Sciatic nerve (tissue), 2 donors: ENCODE measurements at regions not wholly inside any gene's neighbourhood (a gene's known extent, or its start where the extent isn't known, plus 50 kb on each side); places are given as distances from the start of the nearest gene placed in this dataset.
"Not testable (repeated sequence)": the region's sequence is repeated elsewhere in the genome, so short reads cannot be mapped to it uniquely, and the experiment has no call there.

Experiments used
- ATAC-seq: fragments of 200-7000 bp; cut with Tn5 transposase; one replicate; pipeline ENCODE4 v1.9.1; 2020; ENCODE audit warnings: mild to moderate bottlenecking, moderate library complexity
- DNase-seq: peaks from one replicate; pipeline ENCODE4 v3.0.0-alpha.2; 2020; ENCODE audit warnings: low spot score
- intact Hi-C: fragments of 100-400 bp; cut with DNase I; formaldehyde crosslinking; loops from one replicate; pipeline ENCODE4 v1.14.2; 2022
- donor health status: DM: no; HTN: no; CAD: no.
- donor health status: DM: no; HTN: no; CAD: no.

DNA sequence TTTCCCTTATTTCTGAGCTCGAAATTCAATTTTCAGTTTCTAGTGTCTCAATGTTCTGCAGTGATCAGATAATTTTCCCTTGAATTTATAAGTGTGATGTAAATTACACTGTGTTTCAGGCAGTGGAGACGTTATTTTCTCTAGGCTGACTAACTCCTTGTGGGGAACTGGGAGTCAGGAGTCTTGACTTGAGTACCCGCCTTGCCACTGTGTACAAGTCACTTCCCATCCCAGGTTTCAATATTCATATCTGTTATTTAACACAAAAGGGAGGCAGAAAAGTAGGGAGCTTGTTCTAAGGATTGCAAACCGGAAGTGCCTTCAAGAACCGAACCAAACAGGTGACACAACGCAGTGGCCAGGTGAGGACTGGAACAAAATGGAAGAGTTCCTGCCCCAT, 196.5 kb downstream of the MEX3B start:
- ATAC-seq (no peak), DNase-seq (no peak)
- intact Hi-C loops = no loop called here

GRCh38 chr15:81848701-81849100, 197.1 kb downstream of the MEX3B start:
- intact Hi-C loops = no loop called here
- ATAC-seq = no peak
- DNase-seq = no peak

DNA sequence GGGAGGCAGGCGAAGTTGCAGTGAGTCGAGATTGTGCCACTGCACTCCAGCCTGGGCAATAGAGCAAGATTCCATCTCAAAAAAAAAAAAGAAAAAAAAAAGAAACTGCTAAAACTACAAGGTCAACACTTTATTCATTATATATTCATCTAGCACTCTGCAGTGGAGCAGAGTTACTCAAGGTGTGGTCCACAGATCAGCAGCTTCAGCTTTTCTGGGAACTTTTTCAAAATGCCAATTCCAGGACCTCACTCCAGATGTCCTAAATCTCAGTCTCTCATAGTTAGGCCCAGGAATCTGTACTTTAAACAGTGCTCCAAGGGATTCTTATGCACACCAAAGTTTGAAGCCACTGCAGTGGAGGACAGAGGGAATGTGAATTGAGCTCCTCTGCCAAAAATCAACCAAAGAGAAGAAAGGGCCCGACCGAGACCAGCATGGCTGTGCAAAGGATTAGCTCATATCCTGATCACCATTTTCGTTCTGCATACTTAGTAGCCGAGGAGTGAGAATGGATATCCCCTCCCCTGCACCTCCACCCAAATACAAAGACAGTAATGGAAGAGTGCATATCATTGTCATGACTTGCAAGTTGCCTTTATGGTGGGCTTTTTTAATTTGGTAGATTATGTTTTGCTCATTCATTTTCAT, 201.9 kb downstream of the MEX3B start:
- intact Hi-C loops = no loop called here
- ATAC-seq (no peak), DNase-seq (no peak)

DNA sequence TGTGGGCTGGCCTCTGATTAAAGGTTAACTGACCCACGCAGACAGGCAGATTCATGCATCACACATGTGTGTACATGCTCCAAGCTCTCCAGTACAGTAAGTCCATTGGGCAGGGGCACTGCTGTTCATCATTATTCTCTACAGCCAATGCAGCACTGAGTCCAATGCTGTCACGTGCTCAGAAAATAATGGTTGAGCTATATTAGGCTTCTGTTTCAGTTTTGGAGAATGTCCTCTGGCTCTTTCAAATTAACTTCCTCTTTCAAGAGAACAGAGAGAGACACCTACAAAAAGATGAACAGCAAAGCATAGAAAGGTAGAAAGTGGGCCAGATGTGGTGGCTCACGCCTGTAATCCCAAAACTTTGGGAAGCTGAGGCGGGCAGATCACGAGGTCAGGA, 202.6 kb downstream of the MEX3B start:
- intact Hi-C loops = no loop called here
- ATAC-seq (no peak), DNase-seq (no peak)

DNA sequence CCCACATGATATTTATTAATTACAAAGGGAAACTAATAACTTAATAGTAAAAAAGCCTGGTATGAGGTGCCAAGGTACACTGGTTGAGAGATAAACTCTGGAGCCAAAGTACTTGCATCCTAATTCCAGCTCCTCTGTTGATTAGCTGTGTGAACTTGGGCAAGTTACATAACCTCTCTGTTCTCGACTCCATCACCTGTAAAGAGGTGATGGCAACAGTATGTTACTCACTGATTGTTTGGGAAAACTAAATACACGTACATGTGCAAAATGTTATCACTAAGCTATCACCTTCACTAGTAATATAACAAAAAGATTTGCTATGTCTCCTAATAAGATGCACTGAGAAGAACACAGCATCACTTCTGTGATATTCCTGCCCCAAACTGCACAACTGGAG, 206.4 kb downstream of the MEX3B start:
- DNase-seq = no peak
- ATAC-seq = no peak
- intact Hi-C loops = no loop called here

- ATAC-seq (no peak), DNase-seq (no peak)
- intact Hi-C loops = no loop called here
These were observed 210.1 kb downstream of the MEX3B start for GRCh38 chr15:81835731-81836130.

DNA sequence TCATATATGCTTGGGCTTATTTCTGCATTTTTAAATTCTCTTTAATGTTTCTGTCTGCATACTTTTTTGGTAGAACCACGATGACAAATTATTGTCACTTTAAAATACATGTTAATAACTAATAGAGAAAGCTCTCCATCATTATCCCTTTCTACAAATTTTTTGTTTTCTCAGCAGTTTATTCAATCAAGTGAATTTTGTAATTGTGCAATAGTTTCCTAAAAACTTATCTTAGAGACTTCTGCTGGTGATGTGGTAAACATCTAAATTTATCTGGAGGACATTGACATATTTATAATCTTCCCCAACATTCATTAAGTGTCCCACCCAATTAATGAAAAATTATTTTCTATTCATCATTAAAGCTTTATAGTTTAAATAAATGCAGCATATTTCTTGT, 215.3 kb downstream of the MEX3B start:
- DNase-seq (no peak), ATAC-seq (no peak)
- intact Hi-C loops = no loop called here

DNA sequence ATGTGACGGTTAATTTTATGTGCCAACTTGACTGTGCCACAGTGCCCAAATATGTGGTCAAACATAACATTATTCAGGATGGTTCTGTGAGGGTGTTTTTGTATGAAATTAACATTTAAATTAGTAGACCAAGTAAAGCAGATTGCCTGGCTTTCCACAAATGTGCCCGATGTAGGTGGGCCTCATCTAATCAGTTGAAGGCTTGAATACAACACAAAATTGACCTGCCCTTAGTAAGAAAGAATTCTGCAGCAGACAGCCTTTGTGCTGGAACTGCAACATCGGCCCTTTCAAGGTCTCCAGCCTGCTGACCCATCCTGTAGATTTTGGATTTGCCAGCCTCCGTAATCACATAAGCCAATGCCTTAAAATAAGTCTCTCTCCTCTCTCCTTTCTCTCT, 215.9 kb downstream of the MEX3B start:
- DNase-seq (no peak), ATAC-seq (no peak)
- intact Hi-C loops = no loop called here

DNA sequence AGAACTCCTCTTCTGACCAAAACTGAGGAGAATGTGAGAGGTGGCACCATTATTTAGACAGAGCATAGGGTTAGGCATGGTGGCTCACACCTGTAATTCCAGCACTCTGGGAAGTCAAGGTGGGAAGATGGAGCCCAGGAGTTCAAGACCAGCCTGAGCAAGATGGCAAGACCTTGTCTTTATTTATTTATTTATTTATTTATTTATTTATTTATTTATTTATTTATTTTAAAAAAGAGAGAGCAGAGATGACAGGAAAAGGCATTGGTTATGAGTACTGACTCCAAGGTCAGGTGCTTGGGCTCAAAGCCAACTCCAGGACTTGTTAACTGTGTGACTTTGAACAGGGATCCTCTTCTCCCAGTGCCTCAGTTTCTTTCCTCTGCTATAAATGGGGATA, 217.7 kb downstream of the MEX3B start:
- no peak for ATAC-seq
- intact Hi-C loops = no loop called here
- DNase-seq = no peak

DNA sequence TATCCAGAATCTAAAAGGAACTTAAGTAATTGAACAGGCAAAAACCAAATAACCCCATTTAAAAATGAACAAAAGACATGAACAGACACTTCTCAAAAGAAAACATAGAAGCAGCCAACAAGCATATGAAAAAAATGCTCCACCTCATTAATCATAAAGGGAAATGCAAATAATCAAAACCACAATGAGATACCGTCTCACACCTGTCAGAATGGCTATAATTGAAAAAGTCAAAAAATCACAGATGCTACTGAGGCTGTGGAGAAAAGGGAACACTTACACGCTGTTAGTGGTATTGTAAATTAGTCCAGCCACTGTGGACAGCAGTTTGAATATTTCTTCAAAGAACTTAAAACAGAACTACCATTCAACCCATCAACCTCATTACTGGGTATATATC, 220.7 kb downstream of the MEX3B start:
- DNase-seq (no peak), ATAC-seq (no peak)
- intact Hi-C loops = no loop called here

DNA sequence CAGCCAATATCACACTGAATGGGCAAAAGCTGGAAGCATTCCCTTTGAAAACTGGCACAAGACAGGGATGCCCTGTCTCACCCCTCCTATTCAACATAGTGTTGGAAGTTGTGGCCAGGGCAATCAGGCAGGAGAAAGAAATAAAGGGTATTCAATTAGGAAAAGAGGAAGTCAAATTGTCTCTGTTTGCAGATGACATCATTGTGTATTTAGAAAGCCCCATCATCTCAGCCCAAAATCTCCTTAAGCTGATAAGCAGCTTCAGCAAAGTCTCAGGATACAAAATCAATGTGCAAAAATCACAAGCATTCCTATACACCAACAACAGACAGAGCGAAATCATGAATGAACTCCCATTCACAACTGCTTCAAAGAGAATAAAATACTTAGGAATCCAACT, 223.2 kb downstream of the MEX3B start:
- ATAC-seq, DNase-seq, intact Hi-C loops: not testable (repeated sequence)

DNA sequence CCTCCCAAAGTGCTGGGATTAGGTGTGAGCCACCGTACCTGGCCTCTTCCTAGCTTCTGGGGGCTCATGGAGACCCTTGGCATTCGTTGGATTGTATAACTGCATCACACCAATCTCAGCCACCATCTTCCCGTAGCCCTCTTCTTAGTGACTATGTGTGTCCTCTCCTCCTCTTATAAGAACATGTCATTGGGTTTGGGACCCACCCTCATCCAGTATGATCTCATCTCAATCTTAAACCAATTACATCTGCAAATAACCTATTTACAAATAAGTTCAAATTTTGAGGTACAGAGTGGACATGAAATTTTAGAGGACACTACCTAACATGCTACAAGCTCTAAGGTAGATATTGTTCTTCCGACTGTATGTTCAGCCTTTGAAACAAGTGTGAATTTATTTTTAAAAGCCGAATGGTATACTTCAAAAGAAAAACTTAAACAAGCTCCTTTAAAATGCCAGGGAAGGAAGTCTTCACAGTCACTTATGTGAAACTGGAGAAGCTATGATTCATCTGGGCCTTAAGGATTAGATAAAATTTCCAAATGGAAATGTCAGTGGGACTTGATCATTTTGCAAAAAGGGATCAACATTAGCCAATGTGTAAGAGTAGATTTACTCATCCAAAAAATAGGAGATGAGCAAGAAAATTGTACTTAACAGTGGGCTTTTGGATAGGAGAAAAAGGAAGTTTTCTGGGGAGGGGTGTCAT, 225.7 kb downstream of the MEX3B start:
- DNase-seq (no peak), ATAC-seq (no peak)
- intact Hi-C loops = no loop called here

- DNase-seq = no peak
- intact Hi-C loops = no loop called here
These were observed 230.8 kb downstream of the MEX3B start for GRCh38 chr15:81814882-81815455.

DNA sequence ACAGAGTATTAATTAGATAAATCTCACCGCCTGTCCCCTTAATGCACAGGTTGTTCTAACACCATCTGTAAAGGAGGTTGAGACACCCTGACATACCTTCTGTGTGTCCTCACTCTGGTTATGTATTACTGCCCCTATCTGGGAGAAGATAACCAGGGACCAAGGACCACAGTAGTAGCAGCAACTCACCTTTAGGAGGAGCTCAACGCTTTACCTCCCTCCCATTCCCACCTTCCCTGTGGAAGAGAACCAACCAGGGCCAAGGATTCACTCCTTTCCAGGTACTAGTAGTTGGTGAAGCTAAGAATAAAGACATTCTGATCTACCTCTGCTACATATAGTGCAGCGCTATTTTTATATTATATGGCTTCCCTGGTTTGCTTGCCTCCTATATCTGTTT, 232.6 kb downstream of the MEX3B start:
- no peak for DNase-seq
- intact Hi-C loops = no loop called here
- no peak for ATAC-seq

More at GRCh38 chr15:81814882-81815455, 230.8 kb downstream of the MEX3B start:
- no peak for ATAC-seq

DNA sequence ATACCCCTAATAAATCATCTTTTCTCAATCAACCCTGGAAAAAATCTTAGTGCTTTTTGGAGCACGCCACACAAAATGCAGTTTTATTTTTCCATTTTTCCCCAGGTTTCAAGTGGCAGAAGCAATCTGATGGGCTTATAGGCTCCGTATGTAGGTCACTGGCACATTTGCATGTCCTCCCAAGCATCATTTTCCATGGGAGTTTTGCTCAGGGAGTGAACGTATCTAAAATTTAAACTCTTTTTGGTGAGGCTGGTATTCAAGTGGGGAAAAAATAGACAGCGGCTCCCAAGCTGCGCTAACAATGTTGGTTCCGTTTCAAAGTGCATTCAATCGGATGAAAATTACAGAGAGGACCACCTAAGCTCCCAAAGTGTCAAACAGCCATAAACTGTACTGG, 233.4 kb downstream of the MEX3B start:
- ATAC-seq (no peak), DNase-seq (no peak)
- intact Hi-C loops = no loop called here

- DNase-seq (no peak), ATAC-seq (no peak)
- intact Hi-C loops = no loop called here
These were observed 234.1 kb downstream of the MEX3B start for GRCh38 chr15:81811736-81812135.

DNA sequence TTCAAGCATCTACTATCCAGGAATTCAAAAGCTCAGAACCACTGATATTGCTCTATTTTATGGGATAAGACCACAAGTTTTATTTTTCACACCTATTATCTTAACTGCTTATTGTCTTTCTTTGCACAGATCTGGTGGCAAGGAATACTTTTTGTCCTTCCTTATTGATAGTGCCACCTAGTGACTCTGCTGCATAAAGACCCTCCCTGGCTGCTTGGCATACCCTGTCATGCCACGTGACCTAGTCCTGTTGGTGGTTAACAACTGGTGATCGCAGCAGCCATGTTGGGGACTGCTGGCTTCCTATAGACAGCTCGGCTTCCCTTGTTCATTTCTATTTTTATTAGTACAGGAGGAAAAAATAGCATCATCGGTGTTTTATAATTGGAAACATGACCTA, 236.3 kb downstream of the MEX3B start:
- intact Hi-C loops = no loop called here
- DNase-seq (no peak), ATAC-seq (no peak)

DNA sequence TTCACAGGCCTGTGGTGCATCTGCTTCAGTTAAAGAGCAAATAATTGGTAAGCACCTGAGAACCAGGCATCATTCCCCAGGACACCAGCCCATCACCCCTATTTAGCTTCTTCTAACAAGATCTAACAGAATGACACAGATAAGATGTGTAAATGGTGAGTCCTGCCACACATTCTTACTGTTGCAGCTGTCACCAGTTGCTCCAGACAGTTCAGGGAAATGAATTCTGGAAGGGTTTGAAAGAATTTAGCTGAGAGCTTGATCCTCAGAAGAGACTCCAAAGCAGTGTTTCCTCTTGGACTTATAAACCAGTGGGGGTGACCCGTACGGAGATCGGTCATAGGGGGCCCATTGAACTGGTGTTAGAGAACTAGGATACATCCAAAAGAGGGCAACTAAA, 238.0 kb downstream of the MEX3B start:
- no peak for ATAC-seq
- intact Hi-C loops = no loop called here

DNA sequence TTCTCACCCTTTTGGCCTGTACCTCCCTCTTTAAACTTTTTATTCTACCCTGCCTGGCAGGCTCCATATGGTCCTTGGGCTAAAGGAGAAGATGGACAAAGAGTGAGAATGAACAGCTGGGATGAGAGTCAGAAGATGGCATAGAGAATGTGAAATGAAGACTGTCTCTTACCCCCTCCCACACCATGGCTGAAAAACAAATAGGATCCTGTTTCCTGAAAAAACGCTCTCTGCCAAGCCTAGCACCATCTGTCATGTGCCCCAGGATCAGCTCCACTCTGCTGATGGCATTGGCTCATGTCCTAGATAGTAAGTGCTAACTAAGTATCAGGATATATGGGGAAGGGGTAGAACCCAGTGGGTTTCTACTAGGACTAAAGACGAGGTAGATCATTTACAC, 238.6 kb downstream of the MEX3B start:
- DNase-seq (no peak), ATAC-seq (no peak)
- intact Hi-C loops = no loop called here

More for the DNA sequence above, 238.0 kb downstream of the MEX3B start:
- no peak for DNase-seq

GRCh38 chr15:81795899-81796298, 249.9 kb downstream of the MEX3B start:
- DNase-seq (no peak), ATAC-seq (no peak)
- intact Hi-C loops = no loop called here

- DNase-seq = no peak
- ATAC-seq = no peak
- intact Hi-C loops = no loop called here
These were observed 253.2 kb downstream of the MEX3B start for GRCh38 chr15:81792646-81793045.
